RWPE2 (cell line): ENCODE measurements at regions not wholly inside any gene's neighbourhood (a gene's known extent, or its start where the extent isn't known, plus 50 kb on each side); places are given as distances from the start of the nearest gene placed in this dataset.
"Not testable (repeated sequence)": the region's sequence is repeated elsewhere in the genome, so short reads cannot be mapped to it uniquely, and the experiment has no call there.

Experiments used
- ATAC-seq: fragments of 200-7000 bp; cut with Tn5 transposase; 3 replicates; pipeline ENCODE4 v1.9.1; 2021; ENCODE audit warnings: low read depth
- DNase-seq: peaks from one replicate; pipeline ENCODE4 v3.0.0-alpha.2; 2020; ENCODE audit warnings: low spot score
- H3K27ac ChIP-seq: fragments of 450-650 bp; 2 replicates; pipeline ENCODE4 v1.5.1; 2017; ENCODE audit warnings: mild to moderate bottlenecking; ENCODE audit not compliant: poor library complexity, severe bottlenecking
- H3K27me3 ChIP-seq: fragments of 250-450 bp; sonication (Bioruptor Pico); 2 replicates; pipeline ENCODE4 v1.5.1; 2021; ENCODE audit warnings: mild to moderate bottlenecking, moderate library complexity; ENCODE audit not compliant: insufficient read depth, poor library complexity, severe bottlenecking
- H3K36me3 ChIP-seq: fragments of 250-450 bp; sonication (Bioruptor Pico); 2 replicates; pipeline ENCODE4 v1.5.1; 2020; ENCODE audit warnings: low read depth, mild to moderate bottlenecking, moderate library complexity
- H3K4me1 ChIP-seq: fragments of 250-450 bp; sonication (Bioruptor Pico); 2 replicates; pipeline ENCODE4 v1.5.1; 2021; ENCODE audit warnings: mild to moderate bottlenecking, moderate library complexity; ENCODE audit not compliant: insufficient read depth, poor library complexity, severe bottlenecking
- H3K4me3 ChIP-seq: fragments of 250-450 bp; sonication (Bioruptor Pico); 2 replicates; pipeline ENCODE4 v1.5.1; 2021; ENCODE audit warnings: mild to moderate bottlenecking, moderate library complexity; ENCODE audit not compliant: severe bottlenecking
- H3K9me3 ChIP-seq: fragments of 250-450 bp; sonication (Bioruptor Pico); 2 replicates; pipeline ENCODE4 v1.5.1; 2021; ENCODE audit warnings: mild to moderate bottlenecking, moderate library complexity; ENCODE audit not compliant: severe bottlenecking
- TF ChIP-seq, protein P1 (sequence below): fragments of 450-650 bp; IDR thresholded peaks from one replicate; pipeline ENCODE4 v1.5.1; 2017; ENCODE audit warnings: mild to moderate bottlenecking, moderate library complexity; ENCODE audit not compliant: poor library complexity, severe bottlenecking

DNA sequence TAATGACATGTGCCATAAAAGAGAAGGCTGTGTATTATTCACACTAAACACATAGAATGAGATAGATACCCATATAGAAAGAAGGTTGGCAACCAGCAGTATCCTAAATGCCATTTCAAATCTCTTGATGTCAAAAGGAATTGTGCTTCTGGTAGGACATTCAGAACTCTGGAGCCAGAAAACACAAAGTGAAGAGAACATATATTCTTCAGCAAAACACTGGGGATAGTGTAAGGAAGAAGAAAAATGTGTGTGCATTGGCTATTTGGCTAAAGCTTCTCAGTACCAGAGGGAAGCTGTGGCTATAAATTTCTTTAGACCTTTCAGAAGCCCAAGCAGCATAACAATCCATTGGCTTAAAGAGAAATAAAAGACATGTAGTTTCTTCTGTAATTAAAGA, 551.6 kb upstream of the C9orf72 start:
- DNase-seq (no peak), ATAC-seq (no peak)
- Histone ChIP-seq H3K9me3 (no peaks in the 10 kb centered on the region), H3K4me1 (peaks cover 3% of the 10 kb centered on the region), H3K36me3 (no peaks in the 10 kb centered on the region), H3K27me3 (peaks cover 7% of the 10 kb centered on the region), H3K27ac (no peak overlapping the region), H3K4me3 (no peak overlapping the region)
- TF ChIP-seq, protein P1, sequence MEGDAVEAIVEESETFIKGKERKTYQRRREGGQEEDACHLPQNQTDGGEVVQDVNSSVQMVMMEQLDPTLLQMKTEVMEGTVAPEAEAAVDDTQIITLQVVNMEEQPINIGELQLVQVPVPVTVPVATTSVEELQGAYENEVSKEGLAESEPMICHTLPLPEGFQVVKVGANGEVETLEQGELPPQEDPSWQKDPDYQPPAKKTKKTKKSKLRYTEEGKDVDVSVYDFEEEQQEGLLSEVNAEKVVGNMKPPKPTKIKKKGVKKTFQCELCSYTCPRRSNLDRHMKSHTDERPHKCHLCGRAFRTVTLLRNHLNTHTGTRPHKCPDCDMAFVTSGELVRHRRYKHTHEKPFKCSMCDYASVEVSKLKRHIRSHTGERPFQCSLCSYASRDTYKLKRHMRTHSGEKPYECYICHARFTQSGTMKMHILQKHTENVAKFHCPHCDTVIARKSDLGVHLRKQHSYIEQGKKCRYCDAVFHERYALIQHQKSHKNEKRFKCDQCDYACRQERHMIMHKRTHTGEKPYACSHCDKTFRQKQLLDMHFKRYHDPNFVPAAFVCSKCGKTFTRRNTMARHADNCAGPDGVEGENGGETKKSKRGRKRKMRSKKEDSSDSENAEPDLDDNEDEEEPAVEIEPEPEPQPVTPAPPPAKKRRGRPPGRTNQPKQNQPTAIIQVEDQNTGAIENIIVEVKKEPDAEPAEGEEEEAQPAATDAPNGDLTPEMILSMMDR, result no peak

DNA sequence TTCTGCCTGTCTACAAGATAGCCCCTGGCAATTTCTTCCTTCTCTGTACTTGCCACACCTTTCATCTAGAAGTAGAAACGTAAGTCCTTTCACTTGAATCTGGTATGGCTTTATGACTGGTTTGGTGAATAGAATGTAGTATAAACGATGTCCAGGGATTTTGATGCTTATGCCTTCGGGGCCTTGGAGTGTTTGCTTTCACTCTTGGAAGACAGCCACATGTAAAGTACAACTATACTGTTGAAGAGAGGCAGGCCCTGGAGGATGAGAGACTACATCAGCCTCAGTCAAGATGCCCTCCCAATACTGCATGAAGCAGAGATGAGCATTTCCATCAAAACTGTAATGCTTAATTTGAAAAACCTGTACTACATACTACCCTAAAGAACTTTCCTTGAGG, 553.8 kb upstream of the C9orf72 start:
- Histone ChIP-seq H3K27ac (no peak overlapping the region), H3K27me3 (peaks cover 7% of the 10 kb centered on the region), H3K9me3 (no peaks in the 10 kb centered on the region), H3K4me1 (no peaks in the 10 kb centered on the region), H3K36me3 (no peaks in the 10 kb centered on the region), H3K4me3 (no peak overlapping the region)
- DNase-seq, result no peak
- TF ChIP-seq, protein P1, result no peak
- no peak for ATAC-seq

DNA sequence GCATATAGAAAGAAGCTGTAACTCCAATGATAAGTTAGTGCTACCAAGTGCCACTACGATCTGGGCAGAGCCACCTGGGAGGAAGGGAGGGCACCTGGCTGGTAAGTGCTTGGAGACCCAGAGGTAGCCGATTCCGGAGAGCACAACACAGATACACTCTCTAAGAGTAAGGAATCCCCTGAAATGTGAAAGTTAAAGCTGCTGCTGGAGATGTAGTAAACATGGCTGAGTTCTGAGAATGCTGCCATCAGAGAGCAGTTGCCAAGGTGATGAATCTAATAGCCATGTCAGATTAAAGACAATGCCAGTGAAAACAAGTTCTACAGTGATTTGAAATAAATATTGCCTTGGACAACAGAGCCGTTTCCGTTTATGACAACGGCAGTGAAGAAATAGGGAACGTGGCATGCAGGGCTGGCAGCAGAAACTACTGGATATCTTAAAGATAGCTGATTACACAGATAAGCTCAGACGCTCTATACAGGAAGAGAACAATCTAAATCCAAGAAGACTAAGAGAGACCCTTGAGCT, 561.2 kb upstream of the C9orf72 start:
- Histone ChIP-seq H3K27ac (no peak overlapping the region), H3K4me3 (no peak overlapping the region), H3K27me3 (no peaks in the 10 kb centered on the region), H3K4me1 (peaks cover 7% of the 10 kb centered on the region), H3K36me3 (no peaks in the 10 kb centered on the region), H3K9me3 (no peaks in the 10 kb centered on the region)
- ATAC-seq (no peak), DNase-seq (no peak)
- TF ChIP-seq, protein P1, result no peak

DNA sequence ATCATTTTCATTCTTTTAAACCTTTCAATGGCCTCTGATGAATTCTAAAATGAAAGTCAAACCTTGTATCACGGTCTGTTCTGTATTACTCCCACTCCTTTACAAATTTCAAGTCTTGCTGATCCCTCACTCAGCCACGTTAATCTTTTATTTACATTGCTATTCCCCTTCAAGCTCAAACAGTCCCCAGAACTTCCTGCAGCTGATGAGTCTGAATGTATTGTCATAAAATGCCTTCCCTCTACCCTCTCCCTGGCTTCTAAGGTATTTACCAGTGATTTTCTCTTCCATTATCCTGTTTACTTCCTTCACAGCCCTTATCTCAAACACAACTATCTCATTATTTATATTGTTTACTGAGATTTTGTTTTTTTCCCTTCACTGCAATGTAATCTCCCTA, 562.3 kb upstream of the C9orf72 start:
- no peaks in the 10 kb centered on the region for H3K27me3 ChIP-seq
- ATAC-seq (no peak; the same call in 2 of the 3 replicates), DNase-seq (no peak)
- H3K4me3 ChIP-seq, result no peak overlapping the region
- TF ChIP-seq, protein P1, result no peak
- H3K27ac ChIP-seq, result no peak overlapping the region
- peaks cover 7% of the 10 kb centered on the region for H3K4me1 ChIP-seq
- H3K36me3 ChIP-seq, result no peaks in the 10 kb centered on the region
- no peaks in the 10 kb centered on the region for H3K9me3 ChIP-seq

DNA sequence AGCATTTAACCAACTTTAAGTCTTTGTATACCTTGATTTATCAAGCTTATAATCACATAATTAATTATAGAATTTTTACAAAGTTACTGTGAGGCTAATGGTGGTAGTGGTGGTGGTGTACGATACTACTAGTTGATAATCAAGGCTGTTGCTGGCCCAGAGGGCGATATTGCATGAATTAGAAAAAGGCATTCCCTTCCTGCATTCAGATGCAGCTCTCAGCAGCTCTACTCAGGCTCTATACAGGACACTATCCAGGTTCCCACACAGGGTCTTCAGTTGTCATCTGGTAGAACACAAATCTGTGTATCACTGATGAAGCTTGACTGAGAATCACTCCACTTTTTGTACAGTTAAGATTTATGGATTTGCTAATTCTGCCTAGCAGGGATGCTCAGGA, 562.8 kb upstream of the C9orf72 start:
- H3K9me3 ChIP-seq, result no peaks in the 10 kb centered on the region
- no peaks in the 10 kb centered on the region for H3K27me3 ChIP-seq
- DNase-seq, result no peak
- H3K4me3 ChIP-seq, result no peak overlapping the region
- TF ChIP-seq, protein P1, result no peak
- no peaks in the 10 kb centered on the region for H3K36me3 ChIP-seq
- H3K27ac ChIP-seq, result no peak overlapping the region
- ATAC-seq, result no peak
- H3K4me1 ChIP-seq, result peaks cover 7% of the 10 kb centered on the region

DNA sequence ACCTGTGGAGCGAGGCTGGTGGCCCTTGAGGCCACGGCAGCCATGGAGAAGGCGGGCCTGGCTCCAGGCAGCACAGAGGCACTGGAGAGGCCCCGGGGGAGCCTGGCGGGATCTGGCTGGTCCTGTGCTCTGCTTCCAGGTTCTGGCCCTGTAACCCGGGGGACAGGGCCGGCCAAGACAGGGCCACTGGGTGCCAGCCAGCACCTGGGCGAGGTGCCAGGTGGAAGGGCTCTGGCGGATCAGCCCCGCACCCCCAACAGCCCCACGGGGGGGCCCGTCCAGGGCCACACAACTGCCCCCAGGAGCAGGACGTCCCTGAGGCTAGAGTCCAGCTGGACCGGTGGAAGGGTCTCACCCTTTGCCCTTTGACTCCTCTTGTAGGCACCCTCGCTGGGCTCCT, 574.1 kb upstream of the C9orf72 start:
- H3K9me3 ChIP-seq, H3K36me3 ChIP-seq, H3K27ac ChIP-seq, H3K4me1 ChIP-seq, DNase-seq, H3K27me3 ChIP-seq, H3K4me3 ChIP-seq, ATAC-seq: not testable (repeated sequence)

DNA sequence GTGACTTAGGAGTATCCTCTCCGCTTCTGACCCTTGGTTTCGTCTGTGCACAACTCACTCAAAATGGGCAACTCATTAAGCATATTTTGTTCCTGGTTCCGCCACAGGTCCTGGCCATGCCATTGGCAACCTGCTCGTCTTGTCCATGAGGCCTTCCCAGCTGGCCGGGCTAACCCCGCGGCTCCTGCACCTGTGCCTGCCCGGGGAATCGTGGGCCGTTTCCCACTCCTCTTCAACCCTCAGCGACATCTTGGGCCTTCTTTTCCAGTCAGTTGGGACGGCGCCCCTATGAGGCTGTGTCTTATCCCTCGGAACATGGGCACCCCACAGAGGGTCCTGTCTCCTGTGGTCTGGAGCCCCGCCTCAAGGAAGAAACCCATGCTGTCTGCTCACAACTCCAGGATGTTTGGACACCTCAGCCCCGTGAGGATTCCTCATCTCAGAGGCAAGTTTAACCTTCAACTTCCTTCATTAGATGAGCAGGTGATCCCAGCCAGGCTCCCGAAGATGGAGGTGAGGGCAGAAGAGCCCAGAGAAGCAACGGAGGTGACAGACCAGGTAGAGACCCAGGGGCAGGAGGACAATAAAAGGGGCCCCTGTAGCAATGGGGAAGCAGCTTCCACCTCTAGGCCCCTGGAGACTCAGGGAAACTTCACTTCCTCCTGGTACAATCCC, 574.8 kb upstream of the C9orf72 start:
- H3K9me3 ChIP-seq, H3K27ac ChIP-seq, H3K27me3 ChIP-seq: not testable (repeated sequence)

More for the DNA sequence above, 574.8 kb upstream of the C9orf72 start:
- not testable (repeated sequence) for H3K4me3 ChIP-seq, H3K4me1 ChIP-seq, ATAC-seq, H3K36me3 ChIP-seq, DNase-seq
